Mucosa of descending colon (tissue), 3 donors: ENCODE measurements at regions not wholly inside any gene's neighbourhood (a gene's known extent, or its start where the extent isn't known, plus 50 kb on each side); places are given as distances from the start of the nearest gene placed in this dataset.

Source experiments
- ATAC-seq: fragments of 200-7000 bp; cut with Tn5 transposase; one replicate; pipeline ENCODE4 v1.9.1; 2020; ENCODE audit warnings: mild to moderate bottlenecking, moderate library complexity
- DNase-seq, 3 donors: peaks; one replicate each; pipeline ENCODE4 v3.0.0-alpha.2; 2020
- H3K36me3 ChIP-seq: fragments of 200-600 bp; one replicate; pipeline ENCODE4 v1.8.0; 2021; ENCODE audit warnings: low read depth, mild to moderate bottlenecking
- H3K4me1 ChIP-seq: fragments of 200-600 bp; one replicate; pipeline ENCODE4 v1.8.0; 2021; ENCODE audit warnings: low read depth, mild to moderate bottlenecking
- H3K4me3 ChIP-seq: fragments of 200-600 bp; one replicate; pipeline ENCODE4 v1.8.0; 2021; ENCODE audit warnings: mild to moderate bottlenecking
- H3K9me3 ChIP-seq: fragments of 200-600 bp; one replicate; pipeline ENCODE4 v1.8.0; 2021; ENCODE audit warnings: mild to moderate bottlenecking
- CTCF ChIP-seq: fragments of 200-600 bp; IDR thresholded peaks from one replicate; pipeline ENCODE4 v1.8.0; 2022; ENCODE audit warnings: antibody characterized with exemption, mild to moderate bottlenecking
- intact Hi-C, 2 donors: fragments of 100-400 bp; cut with DNase I in 1 of 2; cut with micrococcal nuclease in 1 of 2; formaldehyde crosslinking; loops; one replicate each; pipeline versions ENCODE4 v1.11.0 to v1.11.1; 2022; cut with DNase I, micrococcal nuclease
- donor health status: DM: no; HTN: no; CAD: no; lungs with moderate emphysema.
- donor health status: DM: no; HTN: no; CAD: no.
- donor health status: DM: no; HTN: yes; CAD: no.

- DNase-seq (peak in 1 of 3 donors; percentile 49), ATAC-seq (peak; percentile 83)
- Histone ChIP-seq H3K4me3 (no peak overlapping the region), H3K36me3 (no peaks in the 10 kb centered on the region), H3K4me1 (peaks cover 8% of the 10 kb centered on the region), H3K9me3 (no peaks in the 10 kb centered on the region)
- intact Hi-C loops: no loop called here
- no peak for TF ChIP-seq CTCF
Measured at GRCh38 chr3:31166249-31166885, 271.9 kb upstream of the GADL1 start.

- TF ChIP-seq CTCF: no peak
- DNase-seq: no peak
Measured at GRCh38 chr3:31167666-31168065, 273.2 kb upstream of the GADL1 start.

GRCh38 chr3:31170932-31171670 is 276.6 kb upstream of the GADL1 start:
- ATAC-seq (peak; percentile 74), DNase-seq (no peak)
- intact Hi-C loops: no loop called here
- TF ChIP-seq CTCF: no peak
- no peaks in the 10 kb centered on the region for H3K36me3 ChIP-seq
- H3K9me3 ChIP-seq: no peaks in the 10 kb centered on the region
- no peak overlapping the region for H3K4me3 ChIP-seq
- H3K4me1 ChIP-seq: peaks cover 2% of the 10 kb centered on the region

More at GRCh38 chr3:31167666-31168065, 273.2 kb upstream of the GADL1 start:
- ATAC-seq: no peak
- H3K9me3 ChIP-seq: no peaks in the 10 kb centered on the region
- no peaks in the 10 kb centered on the region for H3K36me3 ChIP-seq
- intact Hi-C loops: no loop called here
- no peak overlapping the region for H3K4me3 ChIP-seq
- peaks cover 8% of the 10 kb centered on the region for H3K4me1 ChIP-seq

GRCh38 chr3:31172336-31172735 is 277.9 kb upstream of the GADL1 start:
- Histone ChIP-seq H3K9me3 (no peaks in the 10 kb centered on the region), H3K4me1 (peaks cover 2% of the 10 kb centered on the region), H3K4me3 (no peak overlapping the region), H3K36me3 (no peaks in the 10 kb centered on the region)
- no peak for ATAC-seq
- intact Hi-C loops: no loop called here
- no peak for DNase-seq
- no peak for TF ChIP-seq CTCF

GRCh38 chr3:31173118-31173718 is 278.8 kb upstream of the GADL1 start:
- no peak for TF ChIP-seq CTCF
- ATAC-seq (no peak), DNase-seq (no peak)
- peaks cover 2% of the 10 kb centered on the region for H3K4me1 ChIP-seq
- H3K9me3 ChIP-seq: no peaks in the 10 kb centered on the region
- intact Hi-C loops: no loop called here
- no peak overlapping the region for H3K4me3 ChIP-seq
- no peaks in the 10 kb centered on the region for H3K36me3 ChIP-seq
